ENCODE measurements at regions not wholly inside any gene's neighbourhood (a gene's known extent, or its start where the extent isn't known, plus 50 kb on each side); places are given as distances from the start of the nearest gene placed in this dataset.

GRCh38 chr6:25035512-25036435, 100.0 kb upstream of the RIPOR2 start:
- DNase-seq (ENCODE audit: extremely low read depth in 1 of 2, low read depth in 1 of 2): no peak

- no peak for DNase-seq (ENCODE audit: extremely low read depth in 1 of 2, low read depth in 1 of 2)
Measured at GRCh38 chr6:25036461-25036860, 100.7 kb upstream of the RIPOR2 start.

DNA sequence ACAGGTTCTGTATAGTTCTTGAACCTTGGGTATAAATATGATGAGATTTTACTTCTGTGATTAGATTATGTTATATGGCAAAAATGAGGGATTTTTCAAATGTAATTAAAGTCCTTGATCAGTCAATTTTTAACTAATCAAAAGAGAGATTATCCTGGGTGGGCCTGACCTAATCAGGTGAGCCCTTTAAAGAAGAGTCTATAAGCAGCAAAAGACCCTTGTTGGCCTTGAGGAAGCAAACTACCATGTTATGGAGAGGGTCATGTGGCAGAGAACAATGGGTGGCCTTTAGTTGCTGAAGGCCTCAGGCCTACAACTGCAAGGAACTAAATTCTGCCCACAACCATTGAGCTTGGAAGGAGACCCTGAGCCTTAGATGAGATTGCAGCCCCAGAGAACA, 102.5 kb upstream of the RIPOR2 start:
- DNase-seq (ENCODE audit: extremely low read depth in 1 of 2, low read depth in 1 of 2): no peak

GRCh38 chr6:25038999-25039398, 103.2 kb upstream of the RIPOR2 start:
- no peak for DNase-seq (ENCODE audit: extremely low read depth in 1 of 2, low read depth in 1 of 2)

GRCh38 chr6:25041485-25042035, 105.8 kb upstream of the RIPOR2 start:
- DNase-seq (ENCODE audit: extremely low read depth in 1 of 2, low read depth in 1 of 2): no peak

GRCh38 chr6:25042036-25042521, 106.3 kb upstream of the RIPOR2 start:
- no peak for DNase-seq (ENCODE audit: extremely low read depth in 1 of 2, low read depth in 1 of 2)

GRCh38 chr6:25042536-25042935, 106.8 kb upstream of the RIPOR2 start:
- no peak for DNase-seq (ENCODE audit: extremely low read depth in 1 of 2, low read depth in 1 of 2)

DNA sequence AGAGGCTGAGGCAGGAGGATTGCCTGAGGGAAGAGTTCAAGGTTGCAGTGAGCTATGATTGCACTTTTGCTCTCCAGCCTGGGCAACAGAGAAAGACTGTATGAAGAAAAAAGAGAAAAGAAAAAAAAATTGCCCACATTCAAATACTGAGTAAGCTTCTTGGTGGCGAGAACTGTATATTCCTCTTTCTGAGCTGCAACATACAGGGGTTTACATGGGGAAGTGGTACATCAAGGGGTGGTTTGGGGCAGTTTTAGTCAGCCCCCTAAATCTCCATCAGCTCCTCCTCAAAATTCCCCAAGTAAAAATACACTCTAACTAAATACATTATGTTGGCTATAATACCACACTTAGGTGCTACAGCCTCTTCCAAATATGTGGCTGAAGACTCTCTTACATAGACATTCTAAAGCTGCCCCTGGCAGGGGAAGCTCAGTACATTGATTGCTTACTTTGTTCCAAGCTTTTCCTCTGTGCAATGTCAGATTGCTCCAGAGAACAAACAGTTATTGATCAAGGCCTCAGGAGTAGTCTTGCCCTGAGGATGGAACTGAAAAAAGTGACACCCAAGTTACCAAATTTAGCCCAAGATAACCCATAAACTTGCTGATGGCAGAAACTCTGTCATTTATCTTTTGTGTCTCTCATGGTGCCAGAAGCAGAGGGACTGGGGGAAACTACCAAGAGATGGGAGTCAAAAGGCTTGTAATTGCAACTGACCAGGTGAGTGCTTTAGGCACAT, 107.4 kb upstream of the RIPOR2 start:
- DNase-seq (ENCODE audit: extremely low read depth in 1 of 2, low read depth in 1 of 2): no peak

DNA sequence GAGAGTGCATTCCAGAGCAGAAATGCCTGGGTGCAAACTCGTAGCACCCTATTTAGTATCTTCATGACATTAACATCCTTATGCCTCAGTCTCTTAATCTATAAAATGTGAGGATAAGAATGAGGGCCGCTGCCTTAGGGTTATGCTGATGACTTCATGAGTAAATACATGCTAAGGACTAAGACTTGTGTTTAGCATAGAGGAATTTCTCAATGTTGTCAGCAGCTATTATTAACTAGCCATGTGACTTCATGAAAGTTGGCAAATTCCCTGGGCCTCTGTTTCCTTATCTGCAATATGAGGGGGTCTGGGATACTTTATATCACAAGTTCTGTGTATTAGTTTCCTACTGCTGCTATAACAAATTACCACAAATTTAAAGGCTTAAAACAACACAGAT, 108.1 kb upstream of the RIPOR2 start:
- DNase-seq (ENCODE audit: extremely low read depth in 1 of 2, low read depth in 1 of 2): no peak

GRCh38 chr6:25046942-25047341, 111.2 kb upstream of the RIPOR2 start:
- DNase-seq (ENCODE audit: extremely low read depth in 1 of 2, low read depth in 1 of 2): no peak

DNA sequence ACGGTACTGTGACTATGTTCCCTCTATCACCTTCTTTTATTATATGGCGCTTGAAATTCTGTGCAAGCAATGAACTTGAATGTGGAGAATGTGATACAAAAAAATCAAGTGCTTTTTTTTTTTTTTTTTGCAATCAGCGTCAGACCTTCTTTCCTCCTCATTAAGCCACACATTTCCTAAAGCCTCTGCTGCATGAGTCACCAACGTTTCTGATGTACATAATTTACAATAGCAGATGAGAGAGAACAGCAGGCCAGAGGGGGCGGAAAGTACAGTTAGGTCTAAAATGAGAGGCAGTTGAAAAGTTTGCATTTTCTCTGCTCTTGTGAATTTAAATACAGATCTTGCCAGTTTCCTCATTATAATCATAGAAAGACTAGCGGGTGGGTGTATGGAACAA, 114.6 kb upstream of the RIPOR2 start:
- peak in 1 of 2 donors; percentile 50 for DNase-seq (ENCODE audit: extremely low read depth in 1 of 2, low read depth in 1 of 2)

DNA sequence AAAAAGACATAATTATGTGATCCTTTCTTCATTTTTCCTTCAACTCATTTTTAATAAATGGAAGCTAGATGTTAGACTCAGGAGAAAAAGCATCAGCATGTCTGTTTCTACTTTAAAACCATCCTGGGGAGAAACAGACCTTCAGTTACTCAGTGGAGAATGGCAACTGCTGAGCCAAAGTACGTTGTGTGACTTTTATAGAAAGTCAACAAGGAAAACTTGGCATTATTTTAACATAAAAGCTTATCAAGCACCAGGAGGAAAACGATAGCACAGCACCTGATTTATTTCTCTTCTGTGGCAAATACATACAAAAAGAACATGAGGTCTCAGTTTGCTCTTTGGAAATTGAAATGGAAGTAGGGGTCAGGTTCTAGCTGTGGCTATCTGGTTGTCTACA, 115.3 kb upstream of the RIPOR2 start:
- DNase-seq (ENCODE audit: extremely low read depth in 1 of 2, low read depth in 1 of 2): no peak

GRCh38 chr6:25052181-25052580, 116.4 kb upstream of the RIPOR2 start:
- no peak for DNase-seq (ENCODE audit: extremely low read depth in 1 of 2, low read depth in 1 of 2)

DNA sequence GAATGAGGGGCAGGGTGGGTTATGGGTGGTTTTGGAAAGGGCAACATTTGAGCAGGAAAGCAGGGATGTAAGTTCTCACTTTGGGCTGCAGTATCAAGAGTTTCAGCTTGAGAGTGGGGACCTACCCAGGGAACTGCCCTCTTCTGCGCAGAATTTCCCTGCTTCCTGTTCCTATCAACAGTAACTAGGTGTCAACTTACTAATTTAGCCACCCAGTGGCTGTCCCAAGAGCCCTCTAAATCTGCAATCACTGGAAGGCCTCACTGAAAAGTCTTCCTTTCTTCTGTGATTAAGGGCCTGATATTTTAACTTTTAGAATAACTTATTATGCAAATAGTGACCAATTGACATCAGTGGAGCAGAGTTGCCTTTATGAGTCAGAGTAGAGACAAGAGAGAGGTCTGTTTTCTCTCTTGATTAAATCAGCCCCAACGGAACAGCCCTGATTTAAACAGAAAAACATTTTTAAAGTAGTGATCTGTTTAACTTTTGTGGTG, 118.2 kb upstream of the RIPOR2 start:
- DNase-seq (ENCODE audit: extremely low read depth in 1 of 2, low read depth in 1 of 2): no peak

DNA sequence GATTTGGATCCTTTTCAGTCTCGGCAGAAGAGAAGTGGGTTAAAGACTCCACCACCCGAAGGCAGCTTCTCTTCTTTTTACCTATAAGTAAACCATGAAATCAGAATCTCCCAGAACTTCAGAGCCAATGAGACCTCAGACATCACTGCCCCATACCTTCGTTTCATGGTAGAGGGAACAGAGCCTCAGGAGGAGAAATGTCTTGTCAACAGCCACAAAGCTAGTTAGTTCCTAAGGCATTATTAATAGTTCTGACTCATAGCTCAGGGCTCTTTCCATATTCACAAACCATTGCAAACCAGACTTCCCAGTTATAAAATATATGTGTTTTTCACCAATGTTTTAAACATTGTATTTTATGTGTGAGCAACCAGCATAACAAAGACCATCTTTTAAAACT, 118.7 kb upstream of the RIPOR2 start:
- no peak for DNase-seq (ENCODE audit: extremely low read depth in 1 of 2, low read depth in 1 of 2)

- DNase-seq (ENCODE audit: extremely low read depth in 1 of 2, low read depth in 1 of 2): no peak
Measured at GRCh38 chr6:25056130-25056529, 120.4 kb upstream of the RIPOR2 start.

DNA sequence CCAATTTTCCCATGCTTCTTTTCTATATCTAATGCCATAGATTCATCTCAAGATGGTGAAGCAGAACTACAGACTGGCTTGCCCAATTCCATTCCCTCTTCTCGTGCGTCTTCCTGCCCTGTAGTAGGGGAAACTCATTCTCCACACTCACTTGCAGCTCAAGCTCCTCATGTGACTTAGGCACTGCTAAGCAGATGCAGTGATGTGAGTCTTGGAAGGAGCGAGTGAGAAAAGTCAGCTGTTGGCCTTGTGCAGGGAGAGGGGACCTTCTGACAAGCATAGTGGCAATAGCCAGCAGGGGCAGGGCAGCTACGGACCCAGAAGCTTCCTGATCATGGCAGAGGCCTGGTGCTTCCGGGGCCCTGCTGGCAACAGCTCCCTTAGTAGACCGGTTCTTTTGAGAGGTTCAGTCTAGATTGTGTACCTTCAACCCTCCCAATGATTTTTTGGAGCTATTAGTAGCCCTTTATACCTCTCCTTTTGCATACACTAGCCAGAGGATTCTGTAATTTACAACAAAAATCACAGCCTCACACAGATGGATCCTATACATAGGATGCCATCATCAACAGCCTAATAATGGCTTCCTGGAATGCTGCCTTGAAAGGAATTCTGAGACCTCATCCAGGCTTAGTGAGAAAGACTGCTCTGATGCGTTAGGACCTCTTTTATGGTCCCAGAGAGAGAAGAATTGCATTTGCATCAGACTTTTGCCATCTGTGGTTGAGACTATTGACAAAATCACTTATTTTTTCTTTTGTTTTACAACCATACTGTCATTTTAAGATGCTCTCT, 121.5 kb upstream of the RIPOR2 start:
- no peak for DNase-seq (ENCODE audit: extremely low read depth in 1 of 2, low read depth in 1 of 2)

DNA sequence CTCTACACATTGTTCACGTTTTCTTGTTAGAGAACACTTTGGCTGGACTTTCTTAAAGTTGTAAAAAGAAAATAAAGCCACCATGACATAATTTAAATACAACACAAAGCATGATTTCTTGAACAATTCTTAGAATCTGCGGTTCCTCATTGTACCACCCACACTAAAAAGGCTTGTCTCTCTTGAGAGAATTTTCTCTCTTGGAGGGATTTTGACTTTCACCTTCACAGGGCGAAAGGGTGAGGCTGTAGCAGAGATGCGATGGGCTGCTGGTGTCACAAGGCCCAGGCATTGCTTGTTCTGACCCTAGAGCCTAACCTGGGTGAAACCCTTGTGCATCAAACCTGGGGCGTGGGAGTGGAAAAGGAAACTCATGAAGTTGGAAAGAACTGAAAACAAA, 122.7 kb upstream of the RIPOR2 start:
- no peak for DNase-seq (ENCODE audit: extremely low read depth in 1 of 2, low read depth in 1 of 2)

DNA sequence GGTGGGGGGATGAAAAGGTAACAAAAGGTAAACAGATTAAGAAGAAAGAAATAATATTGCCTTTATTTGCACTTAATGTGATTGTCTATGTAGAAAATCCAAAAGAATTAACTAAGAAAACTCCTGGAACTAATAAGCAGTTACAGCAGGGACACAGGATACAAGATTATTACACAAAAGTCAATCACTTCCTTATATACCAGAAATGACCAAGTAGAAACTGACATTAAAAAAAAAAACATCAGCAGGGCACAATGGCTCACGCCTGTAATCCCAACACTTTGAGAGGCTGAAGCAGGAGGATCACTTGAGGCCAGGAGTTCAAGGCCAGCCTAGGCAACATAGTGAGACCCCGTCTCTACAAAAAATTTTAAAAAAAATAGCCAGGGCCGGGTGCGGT, 123.2 kb upstream of the RIPOR2 start:
- DNase-seq (ENCODE audit: extremely low read depth in 1 of 2, low read depth in 1 of 2): no peak

- no peak for DNase-seq (ENCODE audit: extremely low read depth in 1 of 2, low read depth in 1 of 2)
Measured at GRCh38 chr6:25060522-25060921, 124.8 kb upstream of the RIPOR2 start.
